K562 (cell line): ENCODE measurements at regions not wholly inside any gene's neighbourhood (a gene's known extent, or its start where the extent isn't known, plus 50 kb on each side); places are given as distances from the start of the nearest gene placed in this dataset.

Source experiments
- ATAC-seq: fragments of 200-7000 bp; cut with Tn5 transposase; 3 replicates; pipeline ENCODE4 v1.9.1; 2020; ENCODE audit warnings: moderate library complexity
- BruUV-seq: library from RNA; stranded (reverse); fragments of 400-500 nt; replicated peaks from 2 replicates; lab custom pipeline; 2021; lab: Mats Ljungman, UMichigan
- CTCF ChIA-PET: fragments of 300-600 bp; formaldehyde crosslinking; extraction: SDS; loops from one replicate; lab custom pipeline; 2021; ENCODE audit warnings: low intra/inter-chr PET ratio; lab: Yijun Ruan, JAX
- POLR2A ChIA-PET: fragments of 300-600, 350-650 bp; sonication (Branson Sonifier 250); formaldehyde crosslinking; extraction: SDS; loops from one replicate; lab custom pipeline; 2021; ENCODE audit warnings: antibody characterized with exemption, inconsistent platforms; lab: Yijun Ruan, JAX
- DNase-seq, 4 experiments: peaks; one replicate each; pipeline versions ENCODE4 v3.0.0 to v3.0.0-alpha.2; 2011 to 2018; ENCODE audit warnings: low spot score in 3 of 4, mixed read lengths in 3 of 4; ENCODE audit errors: extremely low read depth in 1 of 4
- FAIRE-seq: peaks from 2 replicates; lab custom pipeline; 2011; peaks lifted over from hg19 to GRCh38; lab: Jason Lieb, UNC
- H2AFZ ChIP-seq: 2 replicates; pipeline ENCODE4 v1.6.0; 2011; ENCODE audit warnings: low read depth, low read length, control low read depth, inconsistent platforms
- H3K27ac ChIP-seq: fragments of 200-600 bp; 3 replicates; pipeline ENCODE4 v1.8.0; 2011; ENCODE audit warnings: low read depth, mild to moderate bottlenecking, control low read depth, inconsistent platforms, low read length, moderate library complexity, mixed read lengths; ENCODE audit errors: extremely low read depth
- H3K27me3 ChIP-seq, 2 experiments: fragments of 300-600 bp in 1 of 2; 2 replicates in 1 of 2; 3 replicates in 1 of 2; pipeline versions ENCODE4 v1.6.0 to v1.8.0; 2011; ENCODE audit warnings: inconsistent platforms in 2 of 2, low read length in 2 of 2, mild to moderate bottlenecking in 1 of 2, mixed read lengths in 1 of 2, moderate library complexity in 1 of 2; ENCODE audit not compliant: control insufficient read depth in 2 of 2, insufficient read depth in 2 of 2
- H3K36me3 ChIP-seq: fragments of 300-600 bp; 3 replicates; pipeline ENCODE4 v1.8.0; 2011; ENCODE audit warnings: mild to moderate bottlenecking, low read length, inconsistent platforms; ENCODE audit not compliant: control insufficient read depth, insufficient read depth
- H3K4me1 ChIP-seq, 2 experiments: fragments of 200-600 bp in 1 of 2; replicated peaks in 1 of 2; 2 replicates in 1 of 2; 3 replicates in 1 of 2; pipeline versions ENCODE4 v1.5.1 to v1.8.0; 2011; ENCODE audit warnings: inconsistent platforms in 2 of 2, low read length in 2 of 2, mild to moderate bottlenecking in 1 of 2, mixed read lengths in 1 of 2, moderate library complexity in 1 of 2; ENCODE audit not compliant: control insufficient read depth in 2 of 2, insufficient read depth in 2 of 2
- H3K4me2 ChIP-seq: 2 replicates; pipeline ENCODE4 v1.6.1; 2011; ENCODE audit warnings: low read length, control low read depth, inconsistent platforms, mixed read lengths; ENCODE audit not compliant: insufficient read depth
- H3K4me3 ChIP-seq: fragments of 200-600 bp; sonication (generic), shearing (Covaris generic); 2 replicates; pipeline ENCODE4 v1.5.1; 2016; ENCODE audit warnings: control low read depth, inconsistent platforms
- H3K79me2 ChIP-seq: fragments of 200-600 bp; 3 replicates; pipeline ENCODE4 v1.8.0; 2011; ENCODE audit warnings: low read length, inconsistent platforms; ENCODE audit not compliant: control insufficient read depth, insufficient read depth
- H3K9ac ChIP-seq, 2 experiments: 2 replicates each; pipeline versions ENCODE4 v1.6.0 to v1.6.1; 2011; ENCODE audit warnings: low read depth in 2 of 2, low read length in 2 of 2, control low read depth in 1 of 2, inconsistent platforms in 1 of 2, mild to moderate bottlenecking in 1 of 2, mixed read lengths in 1 of 2; ENCODE audit not compliant: insufficient read depth in 1 of 2
- H3K9me1 ChIP-seq: one replicate; pipeline ENCODE4 v1.6.0; 2011; ENCODE audit warnings: inconsistent platforms, mild to moderate bottlenecking, low read length, moderate library complexity; ENCODE audit not compliant: control insufficient read depth, insufficient read depth
- H3K9me3 ChIP-seq: replicated peaks from 2 replicates; pipeline ENCODE4 v1.5.1; 2011; ENCODE audit warnings: low read depth, low read length, inconsistent platforms; ENCODE audit not compliant: control insufficient read depth, insufficient read depth
- H4K20me1 ChIP-seq: replicated peaks from 2 replicates; pipeline ENCODE4 v1.6.1; 2011; ENCODE audit warnings: low read length, inconsistent platforms, mixed read lengths; ENCODE audit not compliant: control insufficient read depth, insufficient read depth
- CEBPZ ChIP-seq: fragments of 150-350 bp; IDR thresholded peaks from 2 replicates; pipeline ENCODE4 v1.6.1; 2014; ENCODE audit warnings: low read depth, mild to moderate bottlenecking, low read length, borderline replicate concordance
- POU5F1 ChIP-seq: fragments of 150-350 bp; IDR thresholded peaks from 2 replicates; pipeline ENCODE4 v1.6.1; 2014; ENCODE audit warnings: borderline replicate concordance, low read length, low read depth, mild to moderate bottlenecking; ENCODE audit not compliant: partially characterized antibody
- ZNF282 ChIP-seq: sonication (generic); formaldehyde crosslinking; IDR thresholded peaks from 2 replicates; pipeline ENCODE4 v1.8.1; 2023; ENCODE audit warnings: missing genetic modification reagents
- WGBS: fragments of 100-300 bp; shearing (Covaris generic); methylation state at CpG from one replicate; pipeline ENCODE4 v1.1.6; 2016; ENCODE audit warnings: low coverage, mixed read lengths; ENCODE audit not compliant: insufficient coverage; ENCODE audit errors: missing lambda C conversion rate; 5-methylcytosine and 5-hydroxymethylcytosine counted together
- in situ Hi-C: fragments of 300-500 bp; cut with MboI; formaldehyde crosslinking; loops from 4 replicates; pipeline ENCODE4 v1.15.0; 2018; ENCODE audit warnings: inconsistent platforms, mixed read lengths
- intact Hi-C: fragments of 100-400 bp; cut with micrococcal nuclease; formaldehyde crosslinking; loops from 2 replicates; pipeline ENCODE4 v1.14.2; 2022
- TF ChIP-seq, protein P1 (sequence below): fragments of 250-450 bp; sonication (Bioruptor Pico); IDR thresholded peaks from 2 replicates; pipeline ENCODE4 v1.8.0; 2021; ENCODE audit warnings: moderate library complexity, mild to moderate bottlenecking, inconsistent platforms

DNA sequence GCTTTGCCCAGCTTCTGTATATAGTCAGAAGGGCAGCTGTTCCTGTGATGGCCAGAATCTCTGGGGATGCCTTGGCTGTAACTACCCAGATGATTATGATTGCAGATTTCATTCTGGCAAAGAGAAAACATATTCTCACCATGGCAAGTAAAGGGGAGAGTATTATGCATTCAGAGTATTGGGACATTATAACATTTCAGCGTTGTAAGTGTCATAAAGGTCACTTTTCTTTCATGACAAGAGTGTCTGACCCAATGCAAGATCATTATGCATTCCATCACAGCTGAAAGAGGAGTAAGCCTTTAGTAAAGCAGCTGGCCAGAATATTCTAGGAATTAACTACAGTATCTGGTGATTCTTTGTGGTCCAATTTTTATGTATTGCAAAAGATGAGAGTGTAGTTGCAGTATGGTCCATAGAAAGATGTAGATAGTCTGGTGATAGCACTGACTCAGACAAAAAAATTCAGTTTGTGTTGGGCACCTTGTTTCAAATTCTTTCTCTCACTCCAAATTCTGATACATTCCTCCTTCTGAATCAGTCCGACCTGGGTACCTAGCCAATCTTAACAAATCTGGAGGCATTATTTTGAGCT lies 2366.3 kb downstream of the PCDH7 start:
- DNase-seq (no peak), FAIRE-seq (no peak), ATAC-seq (no peak)
- no peaks in the 10 kb centered on the region for H3K9me3 ChIP-seq
- no TSS peak for BruUV-seq
- no peak overlapping the region for H3K4me3 ChIP-seq
- intact Hi-C loops (no loop called here), in situ Hi-C loops (no loop called here)
- POLR2A ChIA-PET, result no interaction called here
- no peaks in the 10 kb centered on the region for H3K27me3 ChIP-seq
- H3K4me1 ChIP-seq, result no peaks in the 10 kb centered on the region
- H3K9ac ChIP-seq, result no peak overlapping the region
- CTCF ChIA-PET, result no interaction called here
- H3K27ac ChIP-seq, result no peak overlapping the region
- no peaks in the 10 kb centered on the region for H3K79me2 ChIP-seq
- H2AFZ ChIP-seq, result no peak overlapping the region
- H4K20me1 ChIP-seq, result no peaks in the 10 kb centered on the region
- 0% methylated on average over 2 of the region's 2 CpGs for WGBS
- no peak overlapping the region for H3K4me2 ChIP-seq
- H3K9me1 ChIP-seq, result no peaks in the 10 kb centered on the region
- H3K36me3 ChIP-seq, result no peaks in the 10 kb centered on the region
- TF ChIP-seq, protein P1, sequence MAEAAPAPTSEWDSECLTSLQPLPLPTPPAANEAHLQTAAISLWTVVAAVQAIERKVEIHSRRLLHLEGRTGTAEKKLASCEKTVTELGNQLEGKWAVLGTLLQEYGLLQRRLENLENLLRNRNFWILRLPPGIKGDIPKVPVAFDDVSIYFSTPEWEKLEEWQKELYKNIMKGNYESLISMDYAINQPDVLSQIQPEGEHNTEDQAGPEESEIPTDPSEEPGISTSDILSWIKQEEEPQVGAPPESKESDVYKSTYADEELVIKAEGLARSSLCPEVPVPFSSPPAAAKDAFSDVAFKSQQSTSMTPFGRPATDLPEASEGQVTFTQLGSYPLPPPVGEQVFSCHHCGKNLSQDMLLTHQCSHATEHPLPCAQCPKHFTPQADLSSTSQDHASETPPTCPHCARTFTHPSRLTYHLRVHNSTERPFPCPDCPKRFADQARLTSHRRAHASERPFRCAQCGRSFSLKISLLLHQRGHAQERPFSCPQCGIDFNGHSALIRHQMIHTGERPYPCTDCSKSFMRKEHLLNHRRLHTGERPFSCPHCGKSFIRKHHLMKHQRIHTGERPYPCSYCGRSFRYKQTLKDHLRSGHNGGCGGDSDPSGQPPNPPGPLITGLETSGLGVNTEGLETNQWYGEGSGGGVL (CRISPR knock-in tag), result no peak
- TF ChIP-seq CEBPZ (no peak), POU5F1 (no peak), ZNF282 (CRISPR knock-in tag) (no peak)
